Epithelial cell of prostate (primary cell): ENCODE measurements at regions not wholly inside any gene's neighbourhood (a gene's known extent, or its start where the extent isn't known, plus 50 kb on each side); places are given as distances from the start of the nearest gene placed in this dataset.
"Not testable (repeated sequence)": the region's sequence is repeated elsewhere in the genome, so short reads cannot be mapped to it uniquely, and the experiment has no call there.

ENCODE experiments used
- DNase-seq: peaks from one replicate; pipeline ENCODE4 v3.0.0-alpha.2; 2011; ENCODE audit warnings: low read depth, low spot score
- H3K27ac ChIP-seq: fragments of 450-650 bp; 2 replicates; pipeline ENCODE4 v1.5.1; 2017; ENCODE audit warnings: mild to moderate bottlenecking

DNA sequence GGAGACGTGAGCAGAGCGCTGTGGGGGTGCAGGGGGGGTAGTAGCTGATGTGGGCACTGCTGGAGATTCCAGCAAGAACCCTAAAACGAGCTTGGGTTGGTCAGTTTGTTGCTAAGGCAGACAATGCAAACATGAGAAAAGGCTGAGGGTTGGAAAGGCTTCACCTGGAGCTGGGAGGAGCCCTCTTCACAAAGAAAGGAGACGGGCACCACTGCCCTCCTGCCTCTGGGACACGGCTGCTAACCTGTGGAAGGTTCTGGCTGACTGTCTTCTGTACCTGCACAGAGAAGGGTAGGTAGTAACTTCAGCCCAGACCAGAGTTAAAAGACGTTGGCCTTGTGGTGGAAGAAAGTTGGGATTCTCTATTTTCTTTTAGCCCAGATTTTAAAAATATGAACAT, 108.7 kb downstream of the SUCLA2 start:
- no peak for DNase-seq
- H3K27ac ChIP-seq = no peak overlapping the region

DNA sequence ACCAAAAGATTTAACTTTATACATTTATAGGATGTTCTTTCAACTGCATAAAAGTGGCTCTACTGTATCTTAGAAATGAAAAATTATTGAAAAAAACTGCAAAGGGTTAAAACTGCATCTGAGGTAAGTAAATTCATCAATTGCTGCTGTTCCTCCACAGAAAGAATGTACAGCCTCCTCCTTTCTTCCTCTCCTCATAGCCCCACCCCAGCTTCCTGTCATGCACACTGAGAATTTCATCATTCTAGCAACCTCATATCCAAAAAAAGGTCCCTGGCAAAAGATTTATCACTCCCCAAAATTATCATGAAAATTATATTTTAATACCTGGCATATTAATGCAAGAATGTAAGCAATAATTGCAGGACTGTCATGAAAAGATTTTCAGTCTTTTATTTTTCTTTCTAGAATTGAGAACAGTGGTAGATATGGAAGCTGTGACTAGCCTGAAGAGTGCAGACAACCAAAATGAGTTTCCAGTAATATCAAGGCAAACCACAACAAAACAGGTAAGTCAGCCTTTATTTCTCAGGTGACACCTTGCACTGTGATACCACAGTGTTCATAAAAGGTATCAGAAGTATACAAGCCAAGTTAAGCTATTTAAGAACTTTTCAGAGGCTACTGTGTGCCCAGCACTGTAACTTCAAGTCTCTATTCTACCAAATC, 110.8 kb downstream of the SUCLA2 start:
- H3K27ac ChIP-seq = peak overlapping the region; percentile 25
- DNase-seq = no peak

DNA sequence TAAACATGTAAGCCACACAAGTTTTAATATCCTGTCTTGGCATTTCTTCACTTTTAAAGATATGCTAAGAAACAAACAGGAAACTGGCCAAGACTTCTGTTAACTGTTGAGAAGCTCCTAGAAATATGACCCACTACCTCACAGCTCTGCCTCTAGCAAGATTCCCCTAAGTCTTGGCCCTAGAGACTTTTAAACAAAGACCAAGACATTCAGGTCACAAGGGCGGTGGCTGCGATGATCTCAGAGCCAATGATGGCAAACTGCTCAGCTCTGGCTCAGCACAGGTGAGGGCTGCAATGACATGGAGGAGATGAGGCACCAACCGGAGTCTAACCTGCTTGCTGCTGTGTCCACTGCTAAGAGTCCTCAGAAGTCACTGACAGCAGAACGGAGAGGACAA, 114.8 kb downstream of the SUCLA2 start:
- no peak for DNase-seq
- no peak overlapping the region for H3K27ac ChIP-seq

DNA sequence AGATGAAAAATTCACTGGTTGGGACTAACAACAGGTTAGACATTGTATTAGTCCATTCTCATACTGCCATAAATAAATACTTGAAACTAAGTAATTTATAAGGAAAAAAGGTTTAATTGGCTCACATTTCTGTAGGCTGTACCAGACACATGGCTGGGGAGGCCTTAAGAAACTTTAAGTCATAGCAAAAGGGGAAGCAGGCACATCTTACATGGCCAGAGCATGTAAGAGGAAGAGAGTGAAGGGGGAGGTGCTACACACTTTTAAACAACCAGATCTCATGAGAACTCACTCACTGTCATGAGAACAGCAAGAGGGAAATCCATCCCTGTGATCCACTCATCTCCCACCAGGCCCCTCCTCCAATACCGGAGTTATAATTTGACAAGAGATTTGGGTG, 125.9 kb downstream of the SUCLA2 start:
- DNase-seq = no peak

DNA sequence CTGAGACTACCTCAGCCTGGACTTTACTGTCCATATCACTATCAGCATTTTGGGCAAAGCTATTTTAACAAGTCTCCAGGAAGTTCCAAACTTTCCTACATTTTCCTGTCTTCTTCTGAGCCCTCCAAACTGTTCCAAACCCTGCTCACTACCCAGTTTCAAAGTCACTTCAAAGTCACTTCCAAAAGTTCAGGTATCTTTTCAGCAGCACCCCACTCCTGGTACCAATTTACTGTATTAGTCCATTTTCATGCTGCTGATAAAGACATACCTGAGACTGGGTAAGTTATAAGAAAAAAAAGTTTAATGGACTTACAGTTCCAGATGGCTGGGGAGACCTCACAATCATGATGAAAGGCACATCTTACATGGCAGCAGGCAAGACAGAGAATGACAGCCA, 127.1 kb downstream of the SUCLA2 start:
- not testable (repeated sequence) for H3K27ac ChIP-seq, DNase-seq

More for the DNA sequence above, 125.9 kb downstream of the SUCLA2 start:
- no peak overlapping the region for H3K27ac ChIP-seq

DNA sequence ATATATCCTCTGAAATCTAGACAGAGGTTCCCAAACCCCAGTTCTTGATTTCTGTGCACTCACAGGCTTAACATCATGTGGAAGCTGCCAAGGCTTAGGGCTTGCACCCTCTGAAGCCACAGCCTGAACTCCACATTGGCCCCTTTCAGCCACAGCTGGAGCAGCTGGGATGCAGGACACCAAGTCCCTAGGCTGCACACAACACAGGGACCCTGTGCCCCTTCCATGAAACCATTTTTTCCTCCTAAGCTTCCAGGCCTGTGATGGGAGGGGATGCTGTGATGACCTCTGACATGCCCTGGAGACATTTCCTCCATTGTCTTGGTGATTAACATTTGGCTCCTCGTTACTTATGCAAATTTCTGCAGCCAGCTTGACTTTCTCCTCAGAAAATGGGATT, 127.8 kb downstream of the SUCLA2 start:
- not testable (repeated sequence) for DNase-seq, H3K27ac ChIP-seq

DNA sequence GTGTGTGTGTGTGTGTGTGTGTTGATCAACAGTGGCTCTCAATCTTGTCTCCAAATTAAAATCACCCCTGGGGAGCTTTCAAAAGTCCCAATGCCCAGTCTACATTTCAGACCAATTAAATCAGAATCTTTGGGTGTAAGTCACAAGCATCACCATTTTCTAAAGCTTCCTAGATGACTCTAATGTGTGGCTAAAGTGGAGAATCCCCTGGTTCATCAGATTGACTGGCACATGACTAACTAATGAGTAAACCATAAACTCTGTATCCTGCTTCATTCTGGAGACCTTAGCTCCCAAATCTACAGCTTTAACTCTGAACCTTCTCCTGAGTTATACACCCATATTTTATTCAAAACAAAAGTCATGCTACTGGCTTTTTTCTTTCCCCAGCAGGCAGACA, 131.3 kb downstream of the SUCLA2 start:
- DNase-seq = no peak
- no peak overlapping the region for H3K27ac ChIP-seq

DNA sequence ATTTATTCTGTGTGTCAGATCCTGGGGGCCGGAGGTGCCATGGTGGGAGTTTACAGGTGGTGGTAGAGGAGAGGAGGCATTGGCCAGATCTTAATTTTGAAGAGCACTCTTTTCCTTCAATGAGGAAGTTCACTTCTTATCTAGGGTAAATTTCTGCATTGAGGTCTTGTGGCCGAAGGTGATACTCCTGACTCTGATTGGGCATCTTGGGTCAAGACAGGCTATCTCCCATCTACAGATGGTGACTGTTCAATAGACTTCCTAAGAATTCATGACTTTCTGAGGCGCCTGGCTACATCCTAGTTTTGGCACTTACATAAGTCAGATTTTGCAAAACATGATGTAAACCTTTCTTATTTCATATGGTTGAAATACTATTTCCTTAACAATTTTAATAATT, 135.2 kb downstream of the SUCLA2 start:
- no peak overlapping the region for H3K27ac ChIP-seq
- DNase-seq = no peak

DNA sequence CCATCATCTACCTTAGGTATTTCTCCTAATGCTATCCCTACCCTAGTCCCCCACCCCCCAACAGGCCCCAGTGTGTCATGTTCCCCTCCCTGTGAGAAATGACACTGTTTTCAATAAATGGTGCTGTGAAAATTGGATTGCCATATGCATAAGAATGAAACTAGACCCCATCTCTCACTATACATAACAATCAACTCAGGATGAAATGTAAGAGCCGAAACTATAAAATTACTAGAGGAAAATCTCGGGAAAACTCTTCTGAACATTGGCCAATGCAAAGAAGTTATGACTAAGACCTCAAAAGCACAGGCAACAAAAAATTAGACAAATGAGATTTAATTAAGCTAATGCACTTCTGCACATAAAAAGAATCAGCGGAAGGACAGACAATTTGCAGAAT, 138.2 kb downstream of the SUCLA2 start:
- no peak overlapping the region for H3K27ac ChIP-seq
- no peak for DNase-seq

DNA sequence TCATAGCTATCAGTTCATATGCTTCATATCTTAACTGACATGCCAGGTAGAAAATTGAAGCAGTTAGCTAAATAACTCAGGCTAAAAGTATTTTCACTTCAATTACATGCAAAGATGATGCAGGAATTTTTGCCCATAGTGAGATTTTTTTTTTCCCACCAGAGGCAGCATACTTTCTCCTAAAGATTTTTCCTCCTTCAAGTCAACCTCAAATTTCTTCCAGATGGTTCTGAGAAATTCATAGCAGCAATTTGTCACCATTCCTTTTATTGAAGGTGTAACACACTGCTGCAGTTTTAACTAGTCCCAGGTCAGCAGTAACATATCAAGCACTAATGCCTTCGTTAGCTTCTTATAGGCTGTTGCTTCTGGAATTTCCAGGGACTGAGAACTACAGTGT, 141.9 kb downstream of the SUCLA2 start:
- DNase-seq = no peak
- no peak overlapping the region for H3K27ac ChIP-seq

DNA sequence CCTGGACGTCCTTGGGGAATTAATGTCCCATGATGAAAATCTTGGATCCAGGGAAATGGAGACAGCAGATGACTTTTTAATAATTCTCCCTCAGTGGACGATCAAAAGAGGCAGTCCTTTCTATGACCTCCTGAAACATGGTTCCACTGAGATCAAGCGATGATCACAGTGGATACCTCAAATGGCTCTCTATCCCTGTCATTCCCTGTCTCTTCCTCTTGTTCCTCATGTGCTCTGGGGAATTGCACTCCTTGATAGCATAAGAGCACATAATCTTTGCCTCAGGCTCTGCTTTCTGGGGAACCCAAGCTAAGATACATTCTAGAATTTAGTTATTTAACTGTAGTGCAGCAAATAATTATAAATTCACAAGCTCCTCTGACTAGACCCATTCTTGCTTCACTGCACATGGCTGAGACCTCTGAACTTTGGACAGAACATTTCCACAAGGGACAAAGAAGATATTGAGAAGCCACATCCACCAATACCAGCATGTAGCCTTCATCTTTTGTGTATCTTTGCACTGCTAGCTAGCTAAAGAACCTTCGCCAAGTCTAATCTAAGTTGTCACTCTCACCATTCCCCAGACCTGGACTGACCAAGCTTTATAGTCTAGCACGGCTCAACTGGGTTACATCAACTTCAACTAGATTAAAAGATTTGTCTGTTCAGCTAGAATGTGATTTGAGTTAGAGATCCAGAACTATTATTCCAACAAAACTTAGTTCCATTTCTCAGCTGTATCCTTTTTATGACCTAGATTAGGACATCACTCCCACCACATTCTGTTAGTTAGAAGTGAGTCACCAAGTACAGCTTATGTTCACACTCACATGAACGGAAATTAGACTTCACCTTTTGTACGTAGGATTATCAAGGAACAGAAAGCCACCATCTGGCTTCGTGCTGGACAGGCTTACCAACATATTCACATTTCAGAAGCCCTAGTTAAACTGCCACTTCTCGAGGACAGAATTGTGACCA, 142.7 kb downstream of the SUCLA2 start:
- no peak for DNase-seq

DNA sequence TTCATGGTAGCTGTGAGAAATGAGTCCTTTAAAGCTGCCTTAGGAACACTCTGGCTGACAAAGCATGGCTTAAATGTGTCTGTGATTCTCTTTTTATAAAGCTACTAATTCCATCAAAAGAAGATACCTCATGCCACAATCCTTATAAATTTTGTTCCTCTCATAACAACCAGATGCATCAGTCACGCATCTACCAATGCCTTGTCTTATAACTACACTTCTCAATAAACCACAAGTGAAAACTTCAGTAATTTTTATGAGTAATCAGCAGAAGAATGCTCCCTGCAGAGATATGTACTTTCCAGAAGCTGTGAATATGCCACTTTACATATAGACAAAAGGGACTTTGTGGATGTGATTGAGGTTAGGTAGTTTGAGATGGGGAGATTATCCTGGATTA, 147.8 kb downstream of the SUCLA2 start:
- DNase-seq = no peak
- H3K27ac ChIP-seq = no peak overlapping the region

More for the DNA sequence above, 142.7 kb downstream of the SUCLA2 start:
- no peak overlapping the region for H3K27ac ChIP-seq

DNA sequence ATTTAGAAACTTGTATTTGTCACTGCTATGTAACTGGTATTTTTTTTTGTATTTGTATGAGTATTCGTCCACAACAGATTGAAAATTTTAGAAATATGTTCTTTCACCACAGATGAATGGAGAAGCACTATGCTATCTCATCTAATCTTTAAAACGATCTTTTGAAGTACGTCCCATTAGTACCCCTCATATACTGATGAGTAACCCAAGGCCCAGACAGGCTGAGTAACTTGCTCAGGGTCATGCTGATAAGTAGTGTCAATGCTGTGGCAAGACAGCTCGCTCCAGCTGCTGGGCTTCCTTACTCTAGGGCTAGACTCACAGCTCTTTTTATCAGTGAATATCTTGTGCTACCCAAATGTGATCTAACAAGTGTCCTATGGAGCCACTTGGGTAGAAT, 154.2 kb downstream of the SUCLA2 start:
- H3K27ac ChIP-seq = no peak overlapping the region
- DNase-seq = no peak

DNA sequence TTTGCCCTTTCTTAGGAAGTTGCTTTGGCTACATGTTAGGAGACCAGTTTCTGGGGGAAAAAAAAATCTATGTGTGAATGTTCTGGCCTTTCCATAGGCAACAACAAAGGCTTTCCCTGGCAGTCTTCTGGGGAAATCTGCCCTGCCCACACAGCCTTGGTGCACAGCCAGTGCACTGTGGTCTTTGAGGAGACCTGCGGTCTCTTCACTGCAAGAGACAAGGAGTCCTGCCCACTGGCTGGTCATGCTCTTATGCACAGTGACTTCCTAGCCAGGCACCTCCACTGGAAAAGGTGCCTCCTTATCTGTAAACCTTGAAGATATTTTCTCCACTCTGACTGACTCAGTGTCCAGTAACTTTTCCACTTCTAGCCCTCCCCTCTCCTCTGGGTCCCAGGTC, 155.1 kb downstream of the SUCLA2 start:
- no peak overlapping the region for H3K27ac ChIP-seq
- DNase-seq = no peak

DNA sequence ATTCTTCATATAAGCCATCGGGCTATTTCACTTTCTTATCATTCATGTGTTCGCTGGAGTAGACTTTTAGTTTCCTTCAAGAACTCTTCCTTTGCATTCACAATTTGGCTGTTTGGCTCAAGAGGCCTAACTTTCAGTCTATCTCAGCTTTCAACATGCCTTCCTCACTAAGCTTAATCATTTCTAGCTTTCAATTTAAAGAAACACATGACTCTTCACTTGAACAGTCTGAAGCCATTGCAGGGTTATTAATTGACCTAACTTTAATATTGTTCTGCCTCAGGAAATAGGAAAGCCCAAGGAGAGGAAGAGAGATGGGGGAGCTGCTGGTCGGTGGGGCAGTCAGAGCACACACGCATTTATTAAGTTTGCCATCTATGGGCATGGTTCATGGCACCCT, 158.1 kb downstream of the SUCLA2 start:
- DNase-seq = no peak
- H3K27ac ChIP-seq = no peak overlapping the region

DNA sequence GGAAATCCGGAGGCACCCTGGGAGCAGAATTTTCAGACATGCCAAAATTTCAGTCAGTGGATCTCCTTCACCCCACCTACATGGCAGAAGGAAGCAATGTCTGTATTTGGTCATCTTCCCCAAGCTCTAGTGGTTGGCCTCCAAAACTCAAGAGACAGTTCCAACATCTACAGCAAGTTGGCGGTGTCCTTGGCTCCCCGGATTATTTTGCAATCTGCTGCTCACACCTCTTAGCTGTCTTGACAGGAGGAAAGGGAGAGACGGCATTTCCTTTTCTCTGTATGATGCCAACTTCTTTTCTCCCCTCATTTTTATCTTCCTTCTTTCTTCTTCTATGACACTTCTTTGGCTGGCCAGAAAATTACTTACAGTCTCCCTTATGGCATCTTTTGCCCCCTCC, 159.9 kb downstream of the SUCLA2 start:
- no peak overlapping the region for H3K27ac ChIP-seq
- no peak for DNase-seq

DNA sequence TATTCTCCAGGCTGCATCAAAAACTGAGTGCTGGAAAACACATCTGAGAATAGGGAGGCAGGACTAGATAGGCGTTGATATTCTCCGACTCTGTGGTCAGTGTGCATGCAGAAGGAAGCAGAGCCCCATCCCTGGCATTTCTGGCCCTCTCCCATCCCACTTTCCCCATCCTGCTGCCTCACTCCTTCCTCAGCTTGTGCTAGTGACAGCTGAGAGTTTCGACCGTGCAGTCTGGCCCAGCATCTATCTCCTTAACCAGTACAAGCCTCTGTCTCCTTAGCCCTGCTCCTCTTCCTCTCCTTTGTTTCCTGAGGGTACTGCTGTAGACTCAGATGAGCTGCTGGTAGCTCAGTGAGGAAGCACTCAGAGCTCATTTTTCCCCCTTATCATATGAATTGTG, 163.2 kb downstream of the SUCLA2 start:
- no peak for DNase-seq
- H3K27ac ChIP-seq = no peak overlapping the region

DNA sequence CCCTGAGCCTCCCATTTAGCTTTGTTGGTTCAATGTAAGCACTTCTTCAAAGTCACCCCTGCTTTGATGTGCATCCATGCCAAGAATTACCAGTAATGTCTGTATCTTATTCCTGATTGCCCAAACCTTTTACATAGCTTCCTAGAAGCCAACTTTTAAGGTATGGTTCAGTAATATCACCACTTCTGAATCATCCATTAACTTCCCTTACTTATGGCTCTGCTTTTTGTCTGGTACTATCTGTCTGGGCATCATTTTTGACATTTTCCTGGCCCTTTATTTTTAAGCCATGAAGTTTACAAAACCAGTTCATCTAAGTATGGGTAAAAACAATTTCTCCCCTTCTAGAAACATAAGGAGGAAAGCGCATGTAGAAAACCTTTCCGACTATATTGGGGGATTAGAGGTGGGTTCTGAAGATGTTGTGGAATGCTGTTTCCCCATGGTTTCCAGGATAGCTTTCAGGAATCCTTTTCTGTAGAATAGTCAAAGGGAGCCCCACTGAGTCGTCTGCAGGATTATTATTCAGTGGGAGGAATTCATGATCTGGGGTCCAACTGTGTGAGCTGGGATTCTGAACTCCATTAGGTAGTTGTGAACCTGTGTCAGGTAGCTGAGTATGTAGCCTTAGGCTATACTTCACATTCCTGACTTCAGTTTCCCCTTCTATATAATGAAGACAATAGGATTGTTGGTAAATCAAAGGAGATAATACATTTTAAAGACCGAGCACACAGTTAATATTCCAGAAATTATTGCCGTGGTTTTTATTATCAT, 163.8 kb downstream of the SUCLA2 start:
- no peak overlapping the region for H3K27ac ChIP-seq
- DNase-seq = no peak

DNA sequence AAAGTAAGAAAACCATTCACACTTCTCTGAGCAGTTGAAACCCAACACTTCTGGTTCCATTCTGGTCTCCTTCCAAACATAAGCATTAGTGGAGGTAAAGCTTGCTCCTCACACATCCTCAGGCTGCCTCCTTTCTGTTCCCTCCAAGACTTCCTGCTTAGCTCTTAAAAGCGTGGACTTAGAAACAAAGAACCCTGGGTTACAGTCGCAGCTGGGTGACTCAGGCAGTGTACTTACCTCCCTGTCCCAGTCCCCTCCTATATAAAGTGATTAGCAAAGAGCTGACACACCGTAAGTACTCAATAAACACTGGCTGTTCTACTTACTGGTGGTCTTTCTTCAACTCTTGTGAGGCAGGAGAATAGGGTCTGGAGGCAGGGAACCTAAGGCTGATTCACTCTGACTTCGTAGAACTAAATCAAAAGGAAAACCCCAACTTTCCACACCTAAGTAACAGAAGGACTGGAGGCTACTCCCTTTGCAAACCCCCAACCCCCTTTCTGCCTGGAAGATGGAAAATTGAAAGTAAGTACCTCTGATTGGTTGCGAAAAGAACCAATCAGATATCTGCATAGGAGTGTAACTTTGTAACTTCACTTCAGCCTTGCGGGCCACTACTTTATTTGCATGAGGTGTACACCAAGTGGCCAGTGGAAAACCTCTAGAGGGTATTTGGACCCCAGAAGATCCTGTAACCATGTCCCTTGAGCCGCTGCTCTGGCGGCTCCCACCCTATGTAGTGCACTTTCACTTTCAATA, 165.4 kb downstream of the SUCLA2 start:
- no peak overlapping the region for H3K27ac ChIP-seq
- DNase-seq = no peak

DNA sequence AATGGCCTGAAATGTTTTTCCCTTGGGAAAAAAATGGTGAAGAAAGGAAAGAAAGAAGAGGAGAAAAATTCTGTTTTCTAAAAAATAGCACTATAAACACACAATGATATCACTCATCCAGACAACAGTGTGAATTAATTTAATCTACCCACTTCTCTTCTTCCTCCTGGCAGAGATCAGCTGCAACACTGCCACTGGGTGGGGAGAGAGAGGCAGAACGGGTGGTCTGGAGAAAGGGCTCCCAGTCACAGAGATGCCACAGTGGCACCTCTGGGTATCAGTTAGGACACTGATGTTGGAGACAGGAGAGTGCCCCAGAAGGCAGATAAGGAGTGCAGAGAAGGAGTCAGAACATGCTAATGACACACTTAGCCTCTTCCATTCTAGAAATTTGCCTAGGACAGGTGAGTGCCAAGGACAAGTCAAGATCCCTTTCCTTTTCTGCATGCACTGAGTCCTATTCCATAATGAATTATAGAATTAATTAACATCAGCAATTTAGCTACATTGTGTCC, 168.6 kb downstream of the SUCLA2 start:
- DNase-seq = no peak
- no peak overlapping the region for H3K27ac ChIP-seq
